Chondrocyte (in vitro differentiated cells): ENCODE measurements at regions not wholly inside any gene's neighbourhood (a gene's known extent, or its start where the extent isn't known, plus 50 kb on each side); places are given as distances from the start of the nearest gene placed in this dataset.

Source experiments
- DNase-seq: peaks from one replicate; pipeline ENCODE4 v3.0.0; 2021; ENCODE audit warnings: mixed read lengths, low spot score
- H3K27ac Mint-ChIP-seq: one replicate; pipeline ENCODE4 v1.8.0; 2021; ENCODE audit warnings: mild to moderate bottlenecking, moderate library complexity, mixed read lengths; ENCODE audit not compliant: unreplicated experiment
- H3K27me3 Mint-ChIP-seq: 2 replicates; pipeline ENCODE4 v1.8.0; 2021; ENCODE audit warnings: low read depth, mixed read lengths
- H3K36me3 Mint-ChIP-seq: 2 replicates; pipeline ENCODE4 v1.8.0; 2021; ENCODE audit warnings: low read depth, mixed read lengths
- H3K4me1 Mint-ChIP-seq: 2 replicates; pipeline ENCODE4 v1.8.0; 2021; ENCODE audit warnings: low read depth, mild to moderate bottlenecking, mixed read lengths
- H3K4me3 Mint-ChIP-seq: one replicate; pipeline ENCODE4 v1.8.0; 2021; ENCODE audit warnings: mild to moderate bottlenecking, moderate library complexity, mixed read lengths; ENCODE audit not compliant: unreplicated experiment
- H3K9me3 Mint-ChIP-seq: 2 replicates; pipeline ENCODE4 v1.8.0; 2021; ENCODE audit warnings: low read depth, mixed read lengths
- TF ChIP-seq, protein P1 (sequence below): fragments of 200-600 bp; sonication (generic); IDR thresholded peaks from 2 replicates; pipeline ENCODE4 v1.5.0; 2021; ENCODE audit warnings: antibody characterized with exemption, mild to moderate bottlenecking, moderate library complexity

GRCh38 chr10:3538656-3539531 is 246.1 kb downstream of the KLF6 start:
- peak; percentile 82 for DNase-seq
- H3K4me1 Mint-ChIP-seq: peaks cover 50% of the 10 kb centered on the region

DNA sequence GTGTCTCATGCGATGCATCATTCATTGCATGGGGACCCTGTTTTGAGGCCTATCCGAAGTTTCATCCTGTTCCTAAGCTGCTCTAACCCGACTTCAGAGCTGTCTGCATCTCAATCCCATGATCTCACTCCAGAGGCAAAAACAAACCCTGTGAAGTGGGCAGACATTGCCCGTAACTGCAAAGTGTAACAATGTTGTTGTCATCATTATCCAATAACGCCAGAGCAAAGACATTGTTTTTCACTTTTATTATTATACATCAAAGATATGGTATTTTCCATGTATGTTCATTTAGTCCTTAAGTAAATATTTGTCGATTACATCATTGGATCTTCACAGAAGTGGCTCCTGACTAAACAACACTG is 246.7 kb downstream of the KLF6 start:
- Mint-ChIP-seq H3K36me3 (no peaks in the 10 kb centered on the region), H3K27ac (peak overlapping the region; percentile 99), H3K4me1 (peaks cover 51% of the 10 kb centered on the region), H3K9me3 (no peaks in the 10 kb centered on the region), H3K4me3 (no peak overlapping the region), H3K27me3 (no peaks in the 10 kb centered on the region)
- no peak for DNase-seq
- TF ChIP-seq, protein P1, sequence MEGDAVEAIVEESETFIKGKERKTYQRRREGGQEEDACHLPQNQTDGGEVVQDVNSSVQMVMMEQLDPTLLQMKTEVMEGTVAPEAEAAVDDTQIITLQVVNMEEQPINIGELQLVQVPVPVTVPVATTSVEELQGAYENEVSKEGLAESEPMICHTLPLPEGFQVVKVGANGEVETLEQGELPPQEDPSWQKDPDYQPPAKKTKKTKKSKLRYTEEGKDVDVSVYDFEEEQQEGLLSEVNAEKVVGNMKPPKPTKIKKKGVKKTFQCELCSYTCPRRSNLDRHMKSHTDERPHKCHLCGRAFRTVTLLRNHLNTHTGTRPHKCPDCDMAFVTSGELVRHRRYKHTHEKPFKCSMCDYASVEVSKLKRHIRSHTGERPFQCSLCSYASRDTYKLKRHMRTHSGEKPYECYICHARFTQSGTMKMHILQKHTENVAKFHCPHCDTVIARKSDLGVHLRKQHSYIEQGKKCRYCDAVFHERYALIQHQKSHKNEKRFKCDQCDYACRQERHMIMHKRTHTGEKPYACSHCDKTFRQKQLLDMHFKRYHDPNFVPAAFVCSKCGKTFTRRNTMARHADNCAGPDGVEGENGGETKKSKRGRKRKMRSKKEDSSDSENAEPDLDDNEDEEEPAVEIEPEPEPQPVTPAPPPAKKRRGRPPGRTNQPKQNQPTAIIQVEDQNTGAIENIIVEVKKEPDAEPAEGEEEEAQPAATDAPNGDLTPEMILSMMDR: no peak

More at GRCh38 chr10:3538656-3539531, 246.1 kb downstream of the KLF6 start:
- H3K9me3 Mint-ChIP-seq: no peaks in the 10 kb centered on the region
- H3K27ac Mint-ChIP-seq: peak overlapping the region; percentile 99
- H3K27me3 Mint-ChIP-seq: no peaks in the 10 kb centered on the region
- no peaks in the 10 kb centered on the region for H3K36me3 Mint-ChIP-seq
- H3K4me3 Mint-ChIP-seq: peak overlapping the region; percentile 51
- TF ChIP-seq, protein P1: no peak

- no peaks in the 10 kb centered on the region for H3K27me3 Mint-ChIP-seq
- H3K36me3 Mint-ChIP-seq: no peaks in the 10 kb centered on the region
- H3K4me1 Mint-ChIP-seq: peaks cover 52% of the 10 kb centered on the region
Observed at GRCh38 chr10:3537518-3537917, 247.5 kb downstream of the KLF6 start.

GRCh38 chr10:3535001-3535400 is 250.0 kb downstream of the KLF6 start:
- no peaks in the 10 kb centered on the region for H3K9me3 Mint-ChIP-seq
- no peaks in the 10 kb centered on the region for H3K27me3 Mint-ChIP-seq
- DNase-seq: no peak
- no peak overlapping the region for H3K27ac Mint-ChIP-seq
- H3K4me3 Mint-ChIP-seq: no peak overlapping the region
- peaks cover 40% of the 10 kb centered on the region for H3K4me1 Mint-ChIP-seq
- no peaks in the 10 kb centered on the region for H3K36me3 Mint-ChIP-seq
- TF ChIP-seq, protein P1: no peak

More at GRCh38 chr10:3537518-3537917, 247.5 kb downstream of the KLF6 start:
- Mint-ChIP-seq H3K27ac (no peak overlapping the region), H3K9me3 (no peaks in the 10 kb centered on the region), H3K4me3 (no peak overlapping the region)
- no peak for DNase-seq
- TF ChIP-seq, protein P1: no peak

GRCh38 chr10:3534433-3534832 is 250.6 kb downstream of the KLF6 start:
- Mint-ChIP-seq H3K27ac (no peak overlapping the region), H3K27me3 (no peaks in the 10 kb centered on the region), H3K4me3 (no peak overlapping the region), H3K9me3 (no peaks in the 10 kb centered on the region), H3K4me1 (peaks cover 42% of the 10 kb centered on the region), H3K36me3 (no peaks in the 10 kb centered on the region)
- DNase-seq: no peak
- TF ChIP-seq, protein P1: no peak
